B cell (primary cell): ENCODE measurements at regions not wholly inside any gene's neighbourhood (a gene's known extent, or its start where the extent isn't known, plus 50 kb on each side); places are given as distances from the start of the nearest gene placed in this dataset.

ENCODE experiments used
- ATAC-seq: fragments of 200-7000 bp; cut with Tn5 transposase; one replicate; pipeline ENCODE4 v1.10.0; 2021; ENCODE audit warnings: low read depth, mild to moderate bottlenecking, moderate number of reproducible peaks, moderate library complexity
- CTCF ChIA-PET: fragments of 350-600 bp; sonication (Branson Sonifier 250); formaldehyde crosslinking; loops from one replicate; lab custom pipeline; 2021; ENCODE audit warnings: antibody characterized with exemption, inconsistent platforms; lab: Charles Lee
- POLR2A ChIA-PET: fragments of 350-600 bp; sonication (Branson Sonifier 250); formaldehyde crosslinking; loops from one replicate; lab custom pipeline; 2021; ENCODE audit warnings: antibody characterized with exemption; lab: Charles Lee
- DNase-seq: peaks from one replicate; pipeline ENCODE4 v3.0.0; 2013
- H2AFZ ChIP-seq: 2 replicates; pipeline ENCODE4 v1.6.1; 2012; ENCODE audit warnings: mild to moderate bottlenecking, low read depth, low read length; ENCODE audit not compliant: insufficient read depth, poor library complexity, severe bottlenecking
- H3K27ac ChIP-seq, 2 donors: 1 replicate in 1 of 2; 2 replicates in 1 of 2; pipeline ENCODE4 v1.5.1; 2012 to 2013; ENCODE audit warnings: low read length in 2 of 2, mild to moderate bottlenecking in 2 of 2, moderate library complexity in 1 of 2
- H3K27me3 ChIP-seq, 4 experiments: fragments of 200-600 bp in 1 of 4; sonication (generic) in 1 of 4; replicated peaks in 1 of 4; 1 replicate in 2 of 4; 2 replicates in 2 of 4; pipeline versions ENCODE4 v1.6.1 to v1.7.0; 2013 to 2016; ENCODE audit warnings: low read length in 3 of 4, mild to moderate bottlenecking in 2 of 4, mixed read lengths in 1 of 4, moderate library complexity in 1 of 4; ENCODE audit not compliant: insufficient read depth in 4 of 4, control insufficient read depth in 3 of 4; ENCODE audit errors: control extremely low read depth in 1 of 4
- H3K36me3 ChIP-seq, 2 experiments: replicated peaks in 1 of 2; 1 replicate in 1 of 2; 2 replicates in 1 of 2; pipeline versions ENCODE4 v1.6.1 to v1.7.1; 2013; ENCODE audit warnings: low read length in 1 of 2; ENCODE audit not compliant: insufficient read depth in 2 of 2, control insufficient read depth in 1 of 2; ENCODE audit errors: control extremely low read depth in 1 of 2, extremely low read depth in 1 of 2
- H3K4me1 ChIP-seq, 2 donors: fragments of 200-600 bp in 1 of 2; sonication (generic) in 1 of 2; 1 replicate in 1 of 2; 2 replicates in 1 of 2; pipeline versions ENCODE4 v1.5.1 to v1.6.1; 2013 to 2017; ENCODE audit warnings: low read length in 2 of 2; ENCODE audit not compliant: control insufficient read depth in 2 of 2, insufficient read depth in 2 of 2
- H3K4me2 ChIP-seq: replicated peaks from 2 replicates; pipeline ENCODE3; 2012; ENCODE audit warnings: mild to moderate bottlenecking, low read depth, low read length; ENCODE audit not compliant: poor library complexity, severe bottlenecking
- H3K4me3 ChIP-seq, 5 experiments: fragments of 200-600 bp in 1 of 5; sonication (generic) in 1 of 5; 1 replicate in 3 of 5; 2 replicates in 2 of 5; pipeline versions ENCODE4 v1.5.1 to v1.7.0; 2011 to 2016; ENCODE audit warnings: low read length in 4 of 5, mild to moderate bottlenecking in 4 of 5, low read depth in 2 of 5, control low read depth in 1 of 5, moderate library complexity in 1 of 5; ENCODE audit not compliant: insufficient read depth in 1 of 5; ENCODE audit errors: control extremely low read depth in 1 of 5, extremely low read depth in 1 of 5
- H3K79me2 ChIP-seq: fragments of 200-600 bp; sonication (generic); one replicate; pipeline ENCODE4 v1.6.0; 2016; ENCODE audit warnings: low read length; ENCODE audit not compliant: control insufficient read depth, insufficient read depth
- H3K9ac ChIP-seq: fragments of 200-600 bp; sonication (generic); 2 replicates; pipeline ENCODE4 v1.6.1; 2017; ENCODE audit warnings: mild to moderate bottlenecking, low read length, moderate library complexity
- H3K9me3 ChIP-seq, 3 donors: one replicate each; pipeline versions ENCODE4 v1.6.1 to v1.7.1; 2013; ENCODE audit warnings: low read length in 2 of 3; ENCODE audit not compliant: control insufficient read depth in 2 of 3, insufficient read depth in 1 of 3; ENCODE audit errors: control extremely low read depth in 1 of 3
- H4K20me1 ChIP-seq: 2 replicates; pipeline ENCODE4 v1.6.0; 2012; ENCODE audit warnings: mild to moderate bottlenecking, low read length; ENCODE audit not compliant: insufficient read depth, control insufficient read depth, poor library complexity, severe bottlenecking
- H3K27ac Mint-ChIP-seq: one replicate; pipeline ENCODE4 v1.8.0; 2021; ENCODE audit warnings: mixed read lengths
- H3K27me3 Mint-ChIP-seq: one replicate; pipeline ENCODE4 v1.8.0; 2021; ENCODE audit warnings: mixed read lengths
- H3K4me1 Mint-ChIP-seq: one replicate; pipeline ENCODE4 v1.8.0; 2021; ENCODE audit warnings: mixed read lengths
- H3K4me3 Mint-ChIP-seq: one replicate; pipeline ENCODE4 v1.8.0; 2021; ENCODE audit warnings: mixed read lengths
- H3K9me3 Mint-ChIP-seq: one replicate; pipeline ENCODE4 v1.8.0; 2022; ENCODE audit warnings: mixed read lengths; ENCODE audit not compliant: insufficient read depth
- CTCF ChIP-seq: fragments of 200-600 bp; IDR thresholded peaks from one replicate; pipeline ENCODE4 v1.8.0; 2022; ENCODE audit warnings: antibody characterized with exemption, mild to moderate bottlenecking
- EZH2 ChIP-seq: IDR thresholded peaks from 2 replicates; pipeline ENCODE4 v1.6.1; 2012; ENCODE audit warnings: borderline replicate concordance, low read depth, mild to moderate bottlenecking, moderate library complexity, low read length; ENCODE audit not compliant: insufficient read depth, poor library complexity, severe bottlenecking
- WGBS: methylation state at CpG from one replicate; pipeline ENCODE4 v1.1.5; 2013; ENCODE audit warnings: missing lambda C conversion rate; ENCODE audit not compliant: insufficient coverage; 5-methylcytosine and 5-hydroxymethylcytosine counted together
- intact Hi-C: fragments of 100-400 bp; cut with micrococcal nuclease; formaldehyde crosslinking; loops from one replicate; pipeline ENCODE4 v1.10.0; 2022

DNA sequence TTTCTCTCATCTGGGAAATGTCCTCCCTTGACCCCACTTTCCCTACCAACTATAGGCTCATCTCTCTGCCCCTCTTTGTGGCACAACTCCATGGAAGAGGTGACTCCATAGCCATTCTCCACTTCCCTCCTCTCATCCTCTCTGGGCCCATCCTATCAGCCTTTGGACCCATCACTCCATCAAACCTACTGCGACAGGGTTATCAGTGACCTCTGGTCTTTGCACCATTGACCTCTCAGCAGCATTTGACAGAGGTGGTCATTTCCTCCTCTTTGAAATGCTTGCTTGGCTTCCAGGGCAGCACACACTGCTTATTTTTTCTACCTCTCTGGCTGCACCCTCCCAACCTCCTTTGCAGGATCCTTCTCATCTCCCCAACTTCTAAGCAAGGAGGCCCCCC lies 113.1 kb upstream of the SLC25A36 start:
- H3K36me3 ChIP-seq = no peaks in the 10 kb centered on the region
- Mint-ChIP-seq H3K4me3 (no peak overlapping the region), H3K9me3 (no peaks in the 10 kb centered on the region), H3K4me1 (peaks cover 12% of the 10 kb centered on the region), H3K27ac (no peak overlapping the region), H3K27me3 (peaks cover 3% of the 10 kb centered on the region)
- CTCF ChIA-PET = no interaction called here
- no peak overlapping the region for H3K27ac ChIP-seq
- no peaks in the 10 kb centered on the region for H3K27me3 ChIP-seq
- intact Hi-C loops = no loop called here
- WGBS = 100% methylated on average over 1 of the region's 1 CpG
- DNase-seq (no peak), ATAC-seq (no peak)
- no peak overlapping the region for H2AFZ ChIP-seq
- POLR2A ChIA-PET = no interaction called here
- H3K4me1 ChIP-seq = peaks cover 9 to 12% of the 10 kb centered on the region in 2 donors
- H3K9me3 ChIP-seq = no peaks in the 10 kb centered on the region
- no peaks in the 10 kb centered on the region for H3K79me2 ChIP-seq
- H3K4me3 ChIP-seq = no peak overlapping the region
- H3K9ac ChIP-seq = no peak overlapping the region
- no peaks in the 10 kb centered on the region for H4K20me1 ChIP-seq
- TF ChIP-seq EZH2 (no peak), CTCF (no peak)
- H3K4me2 ChIP-seq = no peak overlapping the region

- no peak overlapping the region for H3K27ac Mint-ChIP-seq
- no peak for ATAC-seq
- TF ChIP-seq CTCF = no peak
Observed at GRCh38 chr3:140829796-140830195, 111.8 kb upstream of the SLC25A36 start.

More at GRCh38 chr3:140829796-140830195, 111.8 kb upstream of the SLC25A36 start:
- H2AFZ ChIP-seq = no peak overlapping the region
- no peaks in the 10 kb centered on the region for H4K20me1 ChIP-seq
- no peaks in the 10 kb centered on the region for H3K9me3 Mint-ChIP-seq
- no peak overlapping the region for H3K4me3 ChIP-seq
- no peaks in the 10 kb centered on the region for H3K79me2 ChIP-seq
- no peak overlapping the region for H3K4me2 ChIP-seq
- peaks cover 12% of the 10 kb centered on the region for H3K4me1 Mint-ChIP-seq
- WGBS = no CpG with 5 or more reads among the region's 1 CpG
- no peak overlapping the region for H3K9ac ChIP-seq
- intact Hi-C loops = no loop called here
- H3K27ac ChIP-seq = no peak overlapping the region
- ChIA-PET CTCF (no interaction called here), POLR2A (no interaction called here)
- peaks cover 6% of the 10 kb centered on the region for H3K27me3 Mint-ChIP-seq
- no peak overlapping the region for H3K4me3 Mint-ChIP-seq
- no peaks in the 10 kb centered on the region for H3K9me3 ChIP-seq
- H3K4me1 ChIP-seq = peaks cover 9 to 12% of the 10 kb centered on the region in 2 donors
- no peaks in the 10 kb centered on the region for H3K27me3 ChIP-seq
- DNase-seq = no peak
- H3K36me3 ChIP-seq = no peaks in the 10 kb centered on the region
